K562 (cell line): ENCODE measurements at regions not wholly inside any gene's neighbourhood (a gene's known extent, or its start where the extent isn't known, plus 50 kb on each side); places are given as distances from the start of the nearest gene placed in this dataset.

Experiments
- CC2D1A ChIP-seq: fragments of 450-650 bp; IDR thresholded peaks from 2 replicates; pipeline ENCODE4 v1.6.1; 2017; ENCODE audit warnings: mild to moderate bottlenecking
- FOXA3 ChIP-seq, 2 experiments: fragments of 450-650 bp in 1 of 2; sonication (generic) in 1 of 2; formaldehyde crosslinking; IDR thresholded peaks in 1 of 2; conservative IDR thresholded peaks in 1 of 2; 2 replicates each; pipeline versions ENCODE4 v1.4.0 to v1.8.0; 2020 to 2022; ENCODE audit warnings: mild to moderate bottlenecking in 2 of 2, missing genetic modification reagents in 1 of 2
- FUS ChIP-seq: fragments of 200-400 bp; formaldehyde crosslinking; optimal IDR thresholded peaks from 2 replicates; pipeline ENCODE3; 2017; ENCODE audit warnings: low read depth, low read length
- HNRNPK ChIP-seq: fragments of 200-400 bp; formaldehyde crosslinking; IDR thresholded peaks from one replicate; pipeline ENCODE4 v1.6.1; 2018; ENCODE audit warnings: mild to moderate bottlenecking, low read depth, low read length; ENCODE audit not compliant: poor library complexity, severe bottlenecking
- KHSRP ChIP-seq: fragments of 450-650 bp; IDR thresholded peaks from 2 replicates; pipeline ENCODE4 v1.6.1; 2017
- MAFK ChIP-seq: IDR thresholded peaks from 2 replicates; pipeline ENCODE4 v1.6.1; 2011; ENCODE audit warnings: low read length, improper control_type of control experiment
- MTA2 ChIP-seq: fragments of 450-650 bp; IDR thresholded peaks from 2 replicates; pipeline ENCODE4 v1.6.1; 2016; ENCODE audit warnings: low read depth
- NR3C1 ChIP-seq: sonication (generic); formaldehyde crosslinking; IDR thresholded peaks from 2 replicates; pipeline ENCODE4 v1.8.1; 2022; ENCODE audit warnings: missing genetic modification reagents
- PATZ1 ChIP-seq: fragments of 250-450 bp; sonication (Bioruptor Pico); IDR thresholded peaks from 2 replicates; pipeline ENCODE4 v1.5.0; 2020; ENCODE audit warnings: mild to moderate bottlenecking, borderline replicate concordance
- ZBED1 ChIP-seq: IDR thresholded peaks from 2 replicates; pipeline ENCODE4 v1.6.1; 2014
- ZFPM2 ChIP-seq: fragments of 250-450 bp; sonication (Bioruptor Pico); IDR thresholded peaks from 2 replicates; pipeline ENCODE4 v1.5.1; 2022; ENCODE audit warnings: mild to moderate bottlenecking
- ZNF395 ChIP-seq: fragments of 200-800 bp; sonication (Bioruptor generic); IDR thresholded peaks from 2 replicates; pipeline ENCODE4 v1.6.1; 2017; ENCODE audit warnings: missing genetic modification characterization, missing compliant biosample characterization
- ZNF449 ChIP-seq: fragments of 250-450 bp; sonication (Bioruptor Pico); IDR thresholded peaks from 2 replicates; pipeline ENCODE4 v1.8.0; 2022; ENCODE audit warnings: moderate library complexity, mild to moderate bottlenecking, inconsistent platforms
- ZNF707 ChIP-seq: fragments of 250-450 bp; sonication (Bioruptor Pico); conservative IDR thresholded peaks from 2 replicates; pipeline ENCODE4 v1.8.0; 2022; ENCODE audit warnings: inconsistent platforms, mild to moderate bottlenecking, moderate library complexity
- ZNF764 ChIP-seq: fragments of 250-450 bp; sonication (Bioruptor Pico); IDR thresholded peaks from 2 replicates; pipeline ENCODE4 v1.4.0; 2020; ENCODE audit warnings: low read depth, mild to moderate bottlenecking, moderate library complexity

- TF ChIP-seq ZNF764 (CRISPR knock-in tag): no peak
- no peak for TF ChIP-seq CC2D1A
- TF ChIP-seq FUS: no peak
- no peak for TF ChIP-seq ZFPM2
- no peak for TF ChIP-seq ZNF707 (CRISPR knock-in tag)
- no peak for TF ChIP-seq HNRNPK
- TF ChIP-seq MTA2: no peak
- TF ChIP-seq PATZ1 (CRISPR knock-in tag): no peak
- TF ChIP-seq ZNF395: no peak
- no peak for TF ChIP-seq MAFK
- no peak for TF ChIP-seq NR3C1 (CRISPR knock-in tag)
- no peak for TF ChIP-seq FOXA3 (CRISPR knock-in tag; conservative IDR thresholded peaks at IDR 0.05 in 1 of 2, IDR thresholded peaks at IDR 0.05 in 1 of 2)
- no peak for TF ChIP-seq ZBED1
- TF ChIP-seq ZNF449: no peak
- no peak for TF ChIP-seq KHSRP
Measured at GRCh38 chr6:14440940-14441781, 323.6 kb downstream of the CD83 start (continued).
